Stimulated activated naive CD8-positive, alpha-beta T cell treated with anti-CD3 and anti-CD28 coated beads, Interleukin-15, amount 100 ng/mL, for 72 hours (primary cell): ENCODE measurements at regions not wholly inside any gene's neighbourhood (a gene's known extent, or its start where the extent isn't known, plus 50 kb on each side); places are given as distances from the start of the nearest gene placed in this dataset.
"Not testable (repeated sequence)": the region's sequence is repeated elsewhere in the genome, so short reads cannot be mapped to it uniquely, and the experiment has no call there.

Experiments used
- ATAC-seq: fragments of 150-1000 bp; cut with Tn5 transposase; 2 replicates; pipeline ENCODE4 v1.10.0; 2021; ENCODE audit warnings: mild to moderate bottlenecking, moderate library complexity
- DNase-seq, 2 donors: peaks; one replicate each; pipeline ENCODE4 v3.0.0; 2021 to 2022
- H3K27ac Mint-ChIP-seq, 2 donors: one replicate each; pipeline ENCODE4 v1.8.0; 2022; ENCODE audit warnings: mild to moderate bottlenecking in 2 of 2, mixed read lengths in 2 of 2, moderate library complexity in 2 of 2
- H3K27me3 Mint-ChIP-seq: one replicate; pipeline ENCODE4 v1.8.0; 2022; ENCODE audit warnings: mixed read lengths
- H3K4me1 Mint-ChIP-seq: one replicate; pipeline ENCODE4 v1.8.0; 2022; ENCODE audit warnings: mild to moderate bottlenecking, mixed read lengths
- H3K4me3 Mint-ChIP-seq, 2 donors: one replicate each; pipeline ENCODE4 v1.8.0; 2022; ENCODE audit warnings: mild to moderate bottlenecking in 2 of 2, mixed read lengths in 2 of 2, moderate library complexity in 1 of 2
- H3K9me3 Mint-ChIP-seq, 2 donors: one replicate each; pipeline ENCODE4 v1.8.0; 2022; ENCODE audit warnings: mixed read lengths in 2 of 2

- DNase-seq, result no peak
- H3K27me3 Mint-ChIP-seq, result no peaks in the 10 kb centered on the region
- no peaks in the 10 kb centered on the region for H3K9me3 Mint-ChIP-seq
- no peak overlapping the region for H3K27ac Mint-ChIP-seq
- no peak for ATAC-seq
- no peak overlapping the region for H3K4me3 Mint-ChIP-seq
- H3K4me1 Mint-ChIP-seq, result no peaks in the 10 kb centered on the region
These were observed 190.1 kb upstream of the ITGA1 start for GRCh38 chr5:52597625-52598024.

GRCh38 chr5:52598968-52599367 lies 188.7 kb upstream of the ITGA1 start:
- Mint-ChIP-seq H3K4me1 (no peaks in the 10 kb centered on the region), H3K9me3 (no peaks in the 10 kb centered on the region), H3K27ac (no peak overlapping the region), H3K4me3 (no peak overlapping the region), H3K27me3 (no peaks in the 10 kb centered on the region)
- DNase-seq (no peak), ATAC-seq (no peak)

- H3K9me3 Mint-ChIP-seq, result peaks cover 0 to 2% of the 10 kb centered on the region in 2 donors
- H3K4me1 Mint-ChIP-seq, result no peaks in the 10 kb centered on the region
- no peak overlapping the region for H3K4me3 Mint-ChIP-seq
- H3K27me3 Mint-ChIP-seq, result no peaks in the 10 kb centered on the region
- ATAC-seq (no peak), DNase-seq (no peak)
- no peak overlapping the region for H3K27ac Mint-ChIP-seq
These were observed 183.8 kb upstream of the ITGA1 start for GRCh38 chr5:52603778-52604554.

GRCh38 chr5:52605317-52606313 lies 182.1 kb upstream of the ITGA1 start:
- no peak overlapping the region for H3K4me3 Mint-ChIP-seq

GRCh38 chr5:52607227-52607824 lies 180.4 kb upstream of the ITGA1 start:
- Mint-ChIP-seq H3K4me3 (no peak overlapping the region), H3K27ac (no peak overlapping the region), H3K9me3 (peaks cover 4 to 21% of the 10 kb centered on the region in 2 donors), H3K27me3 (peaks cover 16% of the 10 kb centered on the region), H3K4me1 (no peaks in the 10 kb centered on the region)
- no peak for DNase-seq
- no peak for ATAC-seq

More at GRCh38 chr5:52605317-52606313, 182.1 kb upstream of the ITGA1 start:
- Mint-ChIP-seq H3K27me3 (peaks cover 9% of the 10 kb centered on the region), H3K9me3 (peaks cover 0 to 10% of the 10 kb centered on the region in 2 donors), H3K27ac (no peak overlapping the region), H3K4me1 (no peaks in the 10 kb centered on the region)
- DNase-seq (no peak), ATAC-seq (no peak)

GRCh38 chr5:52620315-52620714 lies 167.4 kb upstream of the ITGA1 start:
- no peak overlapping the region for H3K4me3 Mint-ChIP-seq
- ATAC-seq (no peak), DNase-seq (no peak)
- H3K4me1 Mint-ChIP-seq, result no peaks in the 10 kb centered on the region
- no peaks in the 10 kb centered on the region for H3K27me3 Mint-ChIP-seq
- no peaks in the 10 kb centered on the region for H3K9me3 Mint-ChIP-seq
- H3K27ac Mint-ChIP-seq, result no peak overlapping the region

- Mint-ChIP-seq H3K4me3 (no peak overlapping the region), H3K27me3 (peaks cover 6% of the 10 kb centered on the region), H3K9me3 (no peaks in the 10 kb centered on the region), H3K4me1 (no peaks in the 10 kb centered on the region), H3K27ac (no peak overlapping the region)
- ATAC-seq (no peak), DNase-seq (no peak)
These were observed 164.4 kb upstream of the ITGA1 start for GRCh38 chr5:52623291-52623690.

- ATAC-seq (no peak), DNase-seq (no peak)
- H3K4me1 Mint-ChIP-seq, result no peaks in the 10 kb centered on the region
- H3K27ac Mint-ChIP-seq, result no peak overlapping the region
- H3K4me3 Mint-ChIP-seq, result no peak overlapping the region
- no peaks in the 10 kb centered on the region for H3K9me3 Mint-ChIP-seq
- peaks cover 13% of the 10 kb centered on the region for H3K27me3 Mint-ChIP-seq
These were observed 163.4 kb upstream of the ITGA1 start for GRCh38 chr5:52624291-52624690.

GRCh38 chr5:52626312-52626711 lies 161.4 kb upstream of the ITGA1 start:
- ATAC-seq (no peak), DNase-seq (no peak)
- Mint-ChIP-seq H3K4me1 (no peaks in the 10 kb centered on the region), H3K27me3 (peaks cover 27% of the 10 kb centered on the region), H3K4me3 (no peak overlapping the region), H3K9me3 (no peaks in the 10 kb centered on the region), H3K27ac (no peak overlapping the region)

GRCh38 chr5:52627740-52628139 lies 160.0 kb upstream of the ITGA1 start:
- no peak overlapping the region for H3K27ac Mint-ChIP-seq
- H3K9me3 Mint-ChIP-seq, result no peaks in the 10 kb centered on the region
- H3K27me3 Mint-ChIP-seq, result peaks cover 27% of the 10 kb centered on the region
- no peaks in the 10 kb centered on the region for H3K4me1 Mint-ChIP-seq
- no peak overlapping the region for H3K4me3 Mint-ChIP-seq
- no peak for ATAC-seq
- no peak for DNase-seq

- Mint-ChIP-seq H3K9me3 (no peaks in the 10 kb centered on the region), H3K27me3 (peaks cover 27% of the 10 kb centered on the region), H3K4me1 (no peaks in the 10 kb centered on the region), H3K4me3 (no peak overlapping the region), H3K27ac (no peak overlapping the region)
- no peak for ATAC-seq
- DNase-seq, result no peak
These were observed 155.4 kb upstream of the ITGA1 start for GRCh38 chr5:52632281-52632680.

GRCh38 chr5:52634171-52634570 lies 153.5 kb upstream of the ITGA1 start:
- H3K27me3 Mint-ChIP-seq, result peaks cover 15% of the 10 kb centered on the region
- not testable (repeated sequence) for DNase-seq, H3K9me3 Mint-ChIP-seq, H3K4me1 Mint-ChIP-seq, H3K27ac Mint-ChIP-seq, ATAC-seq, H3K4me3 Mint-ChIP-seq

GRCh38 chr5:52638732-52639131 lies 149.0 kb upstream of the ITGA1 start:
- H3K27me3 Mint-ChIP-seq, result no peaks in the 10 kb centered on the region
- no peak for ATAC-seq
- H3K9me3 Mint-ChIP-seq, result peaks cover 5 to 8% of the 10 kb centered on the region in 2 donors
- H3K27ac Mint-ChIP-seq, result no peak overlapping the region
- no peak for DNase-seq
- no peak overlapping the region for H3K4me3 Mint-ChIP-seq
- no peaks in the 10 kb centered on the region for H3K4me1 Mint-ChIP-seq

GRCh38 chr5:52648726-52649125 lies 139.0 kb upstream of the ITGA1 start:
- H3K27ac Mint-ChIP-seq, result no peak overlapping the region
- no peaks in the 10 kb centered on the region for H3K4me1 Mint-ChIP-seq
- ATAC-seq, result no peak
- no peaks in the 10 kb centered on the region for H3K27me3 Mint-ChIP-seq
- no peak for DNase-seq
- H3K9me3 Mint-ChIP-seq, result peaks cover 21% of the 10 kb centered on the region in 2 donors
- no peak overlapping the region for H3K4me3 Mint-ChIP-seq

GRCh38 chr5:52655163-52655562 lies 132.6 kb upstream of the ITGA1 start:
- Mint-ChIP-seq H3K4me1 (no peaks in the 10 kb centered on the region), H3K4me3 (no peak overlapping the region), H3K27me3 (peaks cover 16% of the 10 kb centered on the region), H3K9me3 (no peaks in the 10 kb centered on the region), H3K27ac (no peak overlapping the region)
- DNase-seq (no peak), ATAC-seq (no peak)
